ENCODE measurements at regions not wholly inside any gene's neighbourhood (a gene's known extent, or its start where the extent isn't known, plus 50 kb on each side); places are given as distances from the start of the nearest gene placed in this dataset.

DNA sequence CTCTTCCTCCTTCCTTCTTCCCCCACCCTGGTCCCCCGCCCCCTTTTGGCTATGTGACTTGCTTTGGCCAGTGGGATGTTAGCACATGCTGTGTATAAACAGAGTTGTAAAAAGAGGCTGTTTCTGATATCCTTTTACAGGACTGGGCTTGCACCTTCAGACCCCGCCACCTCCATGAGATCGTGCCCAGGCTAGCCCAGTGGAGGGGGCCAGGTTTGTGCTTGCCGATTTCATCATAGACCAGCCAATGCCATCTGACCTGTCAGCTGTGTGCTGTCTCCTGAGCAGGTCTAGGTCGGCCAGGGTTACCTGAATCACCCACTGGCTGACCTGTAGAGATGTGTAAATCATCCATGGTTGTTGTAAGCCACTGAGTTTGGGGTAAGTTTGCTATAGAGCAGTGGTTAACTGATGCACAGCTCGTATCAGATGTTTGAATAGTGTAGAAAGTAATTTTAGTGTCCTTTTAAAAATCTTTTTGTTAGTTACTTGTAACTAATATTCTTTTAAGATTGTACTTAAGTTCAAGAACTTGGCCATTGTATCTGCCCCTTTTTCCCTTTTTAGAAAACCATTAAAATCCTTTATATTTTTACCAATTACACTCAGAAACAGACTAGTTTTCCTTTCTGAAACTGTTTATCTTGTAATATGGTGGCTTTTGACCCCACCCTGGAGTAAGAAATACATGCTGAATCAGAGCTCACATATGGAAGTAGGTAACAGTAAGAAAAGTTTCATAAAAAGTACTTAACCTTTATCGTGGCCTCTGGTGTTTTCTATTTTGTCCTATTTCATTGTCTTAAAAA is 122.0 kb upstream of the MGAT5 start:
- ChIA-PET POLR2A (no interaction called here), CTCF (no interaction called here)
- no peak for DNase-seq (ENCODE audit: extremely low spot score)
- TF ChIP-seq TARDBP (IDR thresholded peaks at IDR 0.05), result no peak
- TF ChIP-seq L3MBTL2 (conservative IDR thresholded peaks at IDR 0.05), result no peak
- TF ChIP-seq ELF4 (IDR thresholded peaks at IDR 0.05), result no peak
- TF ChIP-seq CTBP1 (IDR thresholded peaks at IDR 0.05; ENCODE audit: borderline replicate concordance), result no peak
- TF ChIP-seq, protein P1, sequence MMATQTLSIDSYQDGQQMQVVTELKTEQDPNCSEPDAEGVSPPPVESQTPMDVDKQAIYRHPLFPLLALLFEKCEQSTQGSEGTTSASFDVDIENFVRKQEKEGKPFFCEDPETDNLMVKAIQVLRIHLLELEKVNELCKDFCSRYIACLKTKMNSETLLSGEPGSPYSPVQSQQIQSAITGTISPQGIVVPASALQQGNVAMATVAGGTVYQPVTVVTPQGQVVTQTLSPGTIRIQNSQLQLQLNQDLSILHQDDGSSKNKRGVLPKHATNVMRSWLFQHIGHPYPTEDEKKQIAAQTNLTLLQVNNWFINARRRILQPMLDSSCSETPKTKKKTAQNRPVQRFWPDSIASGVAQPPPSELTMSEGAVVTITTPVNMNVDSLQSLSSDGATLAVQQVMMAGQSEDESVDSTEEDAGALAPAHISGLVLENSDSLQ (IDR thresholded peaks at IDR 0.05), result no peak
- TF ChIP-seq SUZ12 (IDR thresholded peaks at IDR 0.05), result no peak

DNA sequence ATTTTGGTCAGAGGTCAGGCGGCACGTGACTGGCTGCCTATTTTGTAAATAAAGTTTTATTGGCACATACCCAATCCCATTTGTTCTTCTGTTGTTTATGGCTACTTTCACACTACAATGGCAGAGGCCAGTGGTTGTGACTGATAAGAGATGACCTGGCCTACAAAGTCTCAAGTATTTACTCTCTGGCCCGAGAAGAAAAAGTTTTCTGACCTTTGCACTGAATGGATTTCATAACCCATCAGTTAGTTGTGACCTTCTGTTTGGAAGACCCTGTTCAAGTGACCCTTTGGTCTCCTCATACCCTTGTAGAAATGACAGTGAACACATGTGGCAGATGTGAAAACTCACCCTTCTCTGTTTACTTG is 121.4 kb upstream of the MGAT5 start:
- POLR2A ChIA-PET, result no interaction called here
- TF ChIP-seq, protein P1 (IDR thresholded peaks at IDR 0.05), result no peak
- no peak for TF ChIP-seq SUZ12 (IDR thresholded peaks at IDR 0.05)
- TF ChIP-seq TARDBP (IDR thresholded peaks at IDR 0.05), result no peak
- no peak for TF ChIP-seq ARNT (IDR thresholded peaks at IDR 0.05)
- no peak for TF ChIP-seq NFRKB (IDR thresholded peaks at IDR 0.05)
- no peak for TF ChIP-seq FOXM1 (IDR thresholded peaks at IDR 0.05; ENCODE audit: borderline replicate concordance)
- no peak for TF ChIP-seq L3MBTL2 (conservative IDR thresholded peaks at IDR 0.05)
- TF ChIP-seq HDGF (IDR thresholded peaks at IDR 0.05; ENCODE audit: borderline replicate concordance), result no peak
- no peak for TF ChIP-seq LEF1 (IDR thresholded peaks at IDR 0.05; ENCODE audit: borderline replicate concordance)
- TF ChIP-seq ELF4 (IDR thresholded peaks at IDR 0.05), result no peak
- TF ChIP-seq ZNF384 (IDR thresholded peaks at IDR 0.05), result no peak
- no peak for TF ChIP-seq FOXA1 (IDR thresholded peaks at IDR 0.05)
- TF ChIP-seq SP1 (IDR thresholded peaks at IDR 0.05), result no peak
- no peak for TF ChIP-seq BHLHE40 (IDR thresholded peaks at IDR 0.05; ENCODE audit: borderline replicate concordance)
- TF ChIP-seq FOXK2 (IDR thresholded peaks at IDR 0.05), result no peak
- TF ChIP-seq CTBP1 (IDR thresholded peaks at IDR 0.05; ENCODE audit: borderline replicate concordance), result no peak
- CTCF ChIA-PET, result no interaction called here
- DNase-seq (ENCODE audit: extremely low spot score), result no peak

DNA sequence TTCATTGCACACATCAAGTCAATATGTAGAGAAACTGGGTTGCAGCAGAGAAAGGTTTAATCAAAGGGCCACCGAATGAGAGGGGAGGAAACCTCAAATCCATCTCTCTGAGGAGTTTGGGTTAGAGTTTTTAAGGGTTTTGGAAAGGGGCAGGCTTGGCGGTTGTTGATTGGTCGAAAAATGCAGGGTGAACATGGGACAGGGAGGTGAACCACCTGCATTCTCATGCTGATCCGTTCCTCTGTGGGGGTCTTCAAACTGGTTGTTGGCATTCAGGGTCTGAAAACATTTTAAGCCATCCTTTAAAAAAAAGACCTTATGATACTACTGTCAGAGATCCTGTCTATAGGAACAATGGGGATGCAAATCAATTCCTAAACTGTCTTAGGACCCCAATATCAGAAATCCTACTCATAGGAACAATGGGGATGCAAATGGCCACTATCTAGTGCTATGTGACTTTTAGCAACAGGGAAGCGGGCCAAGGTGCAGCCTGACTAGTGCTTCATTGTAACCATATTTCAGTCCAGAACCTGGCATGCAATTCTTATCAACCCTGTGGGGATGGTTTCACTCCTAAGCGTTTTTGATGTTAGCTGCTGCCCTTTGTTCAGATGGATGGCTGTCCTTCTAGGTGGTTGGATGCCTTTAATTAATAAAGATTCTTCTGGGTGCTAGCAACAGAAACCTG is 120.1 kb upstream of the MGAT5 start:
- ChIA-PET POLR2A (no interaction called here), CTCF (no interaction called here)
- DNase-seq (ENCODE audit: extremely low spot score), result no peak
- TF ChIP-seq FOXM1 (IDR thresholded peaks at IDR 0.05; ENCODE audit: borderline replicate concordance) (no peak), ELF4 (IDR thresholded peaks at IDR 0.05) (no peak), FOXA1 (IDR thresholded peaks at IDR 0.05) (no peak), ZNF384 (IDR thresholded peaks at IDR 0.05) (no peak), L3MBTL2 (conservative IDR thresholded peaks at IDR 0.05) (no peak), NFRKB (IDR thresholded peaks at IDR 0.05) (no peak), LEF1 (IDR thresholded peaks at IDR 0.05; ENCODE audit: borderline replicate concordance) (no peak), TARDBP (IDR thresholded peaks at IDR 0.05) (no peak), FOXK2 (IDR thresholded peaks at IDR 0.05) (no peak), CTBP1 (IDR thresholded peaks at IDR 0.05; ENCODE audit: borderline replicate concordance) (no peak), BHLHE40 (IDR thresholded peaks at IDR 0.05; ENCODE audit: borderline replicate concordance) (no peak), HDGF (IDR thresholded peaks at IDR 0.05; ENCODE audit: borderline replicate concordance) (no peak)

DNA sequence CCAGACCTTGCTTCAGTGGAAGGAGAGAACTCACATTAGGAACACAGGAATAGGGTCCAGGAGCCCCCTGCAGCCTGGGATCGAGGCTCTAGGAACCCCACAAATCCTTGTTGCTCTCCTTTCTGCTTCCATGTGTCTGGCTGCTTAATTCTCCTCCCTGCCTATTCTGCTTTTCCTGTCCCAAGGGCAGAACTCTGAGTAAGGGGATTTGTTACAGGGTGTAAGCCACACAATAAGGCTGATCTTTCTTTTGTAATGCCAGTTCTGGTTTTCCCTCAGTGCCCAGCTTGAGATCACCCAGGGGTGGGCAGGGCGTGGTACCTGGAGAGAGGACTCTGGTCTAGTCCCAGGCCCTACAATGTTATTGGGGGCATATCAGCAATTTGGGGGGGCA is 119.6 kb upstream of the MGAT5 start:
- no peak for DNase-seq (ENCODE audit: extremely low spot score)
- TF ChIP-seq, protein P1 (IDR thresholded peaks at IDR 0.05), result no peak
- TF ChIP-seq L3MBTL2 (conservative IDR thresholded peaks at IDR 0.05) (no peak), CTBP1 (IDR thresholded peaks at IDR 0.05; ENCODE audit: borderline replicate concordance) (no peak), SUZ12 (IDR thresholded peaks at IDR 0.05) (no peak), FOXM1 (IDR thresholded peaks at IDR 0.05; ENCODE audit: borderline replicate concordance) (no peak), SP1 (IDR thresholded peaks at IDR 0.05) (no peak), BHLHE40 (IDR thresholded peaks at IDR 0.05; ENCODE audit: borderline replicate concordance) (no peak), FOXA1 (IDR thresholded peaks at IDR 0.05) (no peak), HDGF (IDR thresholded peaks at IDR 0.05; ENCODE audit: borderline replicate concordance) (no peak), FOXK2 (IDR thresholded peaks at IDR 0.05) (no peak), TARDBP (IDR thresholded peaks at IDR 0.05) (no peak)
- CTCF ChIA-PET, result no interaction called here
- POLR2A ChIA-PET, result no interaction called here

DNA sequence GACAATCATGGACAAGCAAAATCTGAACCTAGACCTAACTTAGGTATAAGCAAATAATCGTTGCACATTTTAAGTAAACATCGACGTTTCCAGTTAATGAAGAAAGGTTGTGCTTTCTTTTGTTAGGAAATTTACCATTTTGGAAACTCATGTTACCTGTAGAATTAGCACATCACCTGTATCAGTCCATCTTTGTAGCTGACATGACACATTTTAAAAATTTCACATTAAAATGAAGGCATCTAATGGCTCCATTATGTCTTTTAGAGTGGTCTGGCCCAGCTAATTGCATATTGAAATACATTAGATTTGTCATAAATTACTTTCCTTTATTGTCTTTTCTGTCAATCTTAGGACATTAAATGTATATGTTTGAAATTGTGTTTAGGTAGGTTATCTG is 119.0 kb upstream of the MGAT5 start:
- CTCF ChIA-PET, result no interaction called here
- no peak for TF ChIP-seq HDGF (IDR thresholded peaks at IDR 0.05; ENCODE audit: borderline replicate concordance)
- no peak for TF ChIP-seq TARDBP (IDR thresholded peaks at IDR 0.05)
- TF ChIP-seq LEF1 (IDR thresholded peaks at IDR 0.05; ENCODE audit: borderline replicate concordance), result no peak
- TF ChIP-seq FOXK2 (IDR thresholded peaks at IDR 0.05), result no peak
- TF ChIP-seq CTBP1 (IDR thresholded peaks at IDR 0.05; ENCODE audit: borderline replicate concordance), result no peak
- TF ChIP-seq ZNF384 (IDR thresholded peaks at IDR 0.05), result no peak
- TF ChIP-seq FOXM1 (IDR thresholded peaks at IDR 0.05; ENCODE audit: borderline replicate concordance), result no peak
- no peak for TF ChIP-seq FOXA1 (IDR thresholded peaks at IDR 0.05)
- DNase-seq (ENCODE audit: extremely low spot score), result no peak
- POLR2A ChIA-PET, result no interaction called here

DNA sequence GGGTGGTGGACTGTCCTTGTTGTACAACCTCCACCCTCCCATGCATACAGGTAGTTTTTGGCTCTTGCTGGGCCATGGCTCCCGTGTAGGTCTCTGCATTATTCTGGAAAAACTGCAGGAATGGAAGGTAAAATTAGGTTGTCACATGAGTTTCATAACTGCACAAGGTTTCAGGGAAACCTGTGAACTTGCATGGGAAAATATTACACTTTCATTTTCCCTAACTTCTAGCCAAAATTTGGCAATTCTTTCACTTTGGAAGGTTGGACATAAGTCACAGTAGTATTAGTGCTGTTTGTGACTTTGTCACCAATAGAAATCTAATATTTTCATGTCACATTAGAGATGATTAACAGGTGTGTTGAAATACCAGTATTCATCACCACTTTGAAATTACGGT is 118.1 kb upstream of the MGAT5 start:
- ChIA-PET CTCF (no interaction called here), POLR2A (no interaction called here)
- DNase-seq (ENCODE audit: extremely low spot score), result no peak
- TF ChIP-seq TARDBP (IDR thresholded peaks at IDR 0.05), result no peak
- TF ChIP-seq FOXK2 (IDR thresholded peaks at IDR 0.05), result no peak
- TF ChIP-seq SP1 (IDR thresholded peaks at IDR 0.05), result no peak
- no peak for TF ChIP-seq HDGF (IDR thresholded peaks at IDR 0.05; ENCODE audit: borderline replicate concordance)
- no peak for TF ChIP-seq ARNT (IDR thresholded peaks at IDR 0.05)
- no peak for TF ChIP-seq L3MBTL2 (conservative IDR thresholded peaks at IDR 0.05)
- no peak for TF ChIP-seq FOXM1 (IDR thresholded peaks at IDR 0.05; ENCODE audit: borderline replicate concordance)
- TF ChIP-seq ZNF384 (IDR thresholded peaks at IDR 0.05), result no peak
- no peak for TF ChIP-seq NFRKB (IDR thresholded peaks at IDR 0.05)
- TF ChIP-seq LEF1 (IDR thresholded peaks at IDR 0.05; ENCODE audit: borderline replicate concordance), result no peak
- TF ChIP-seq CTBP1 (IDR thresholded peaks at IDR 0.05; ENCODE audit: borderline replicate concordance), result no peak
- no peak for TF ChIP-seq BHLHE40 (IDR thresholded peaks at IDR 0.05; ENCODE audit: borderline replicate concordance)
- no peak for TF ChIP-seq ELF4 (IDR thresholded peaks at IDR 0.05)
- TF ChIP-seq SUZ12 (IDR thresholded peaks at IDR 0.05), result no peak
- no peak for TF ChIP-seq FOXA1 (IDR thresholded peaks at IDR 0.05)
